Aorta (tissue), 5 donors: ENCODE measurements at regions not wholly inside any gene's neighbourhood (a gene's known extent, or its start where the extent isn't known, plus 50 kb on each side); places are given as distances from the start of the nearest gene placed in this dataset.

Source experiments
- ATAC-seq: fragments of 200-7000 bp; cut with Tn5 transposase; one replicate; pipeline ENCODE4 v1.9.1; 2022; ENCODE audit warnings: moderate library complexity; ENCODE audit not compliant: low FRiP score
- DNase-seq, 2 donors: peaks; one replicate each; pipeline ENCODE4 v3.0.0-alpha.2; 2020
- H3K27ac ChIP-seq, 2 donors: one replicate each; pipeline ENCODE4 v1.5.1; 2013; ENCODE audit warnings: low read length in 2 of 2, mild to moderate bottlenecking in 2 of 2, moderate library complexity in 2 of 2, control low read depth in 1 of 2, inconsistent platforms in 1 of 2, low read depth in 1 of 2
- H3K27me3 ChIP-seq, 2 donors: one replicate each; pipeline ENCODE4 v1.6.1; 2013; ENCODE audit warnings: control low read depth in 1 of 2, low read length in 1 of 2, mild to moderate bottlenecking in 1 of 2, moderate library complexity in 1 of 2; ENCODE audit not compliant: insufficient read depth in 2 of 2, control insufficient read depth in 1 of 2
- H3K36me3 ChIP-seq, 2 donors: one replicate each; pipeline ENCODE4 v1.6.1; 2013; ENCODE audit warnings: control low read depth in 1 of 2, low read length in 1 of 2, mild to moderate bottlenecking in 1 of 2; ENCODE audit not compliant: insufficient read depth in 2 of 2, control insufficient read depth in 1 of 2
- H3K4me1 ChIP-seq, 2 donors: one replicate each; pipeline ENCODE4 v1.6.1; 2013; ENCODE audit warnings: low read length in 2 of 2, control low read depth in 1 of 2, mild to moderate bottlenecking in 1 of 2, moderate library complexity in 1 of 2; ENCODE audit not compliant: insufficient read depth in 2 of 2, control insufficient read depth in 1 of 2
- H3K4me3 ChIP-seq, 2 donors: one replicate each; pipeline ENCODE4 v1.5.1; 2013; ENCODE audit warnings: low read length in 2 of 2, control low read depth in 1 of 2, mild to moderate bottlenecking in 1 of 2
- H3K9me3 ChIP-seq: one replicate; pipeline ENCODE4 v1.6.1; 2013; ENCODE audit warnings: mild to moderate bottlenecking, low read length; ENCODE audit not compliant: control insufficient read depth
- WGBS, 2 donors: extraction: QIAGEN DNeasy Blood & Tissue Kit; methylation state at CpG; one replicate each; pipeline ENCODE4 v1.1.7; 2013; 5-methylcytosine and 5-hydroxymethylcytosine counted together
- intact Hi-C, 2 donors: fragments of 100-400 bp; cut with DNase I; formaldehyde crosslinking; loops; one replicate each; pipeline versions ENCODE4 v1.14.2 to v1.15.0; 2022
- donor health status: healthy with polysubstance abuse.
- donor health status: Bipolar disorder and iron deficiency.
- donor health status: DM: no; HTN: no; CAD: no.
- donor health status: DM: no; HTN: no; CAD: no.
- donor health status: DM: yes; HTN: yes; CAD: no.

DNA sequence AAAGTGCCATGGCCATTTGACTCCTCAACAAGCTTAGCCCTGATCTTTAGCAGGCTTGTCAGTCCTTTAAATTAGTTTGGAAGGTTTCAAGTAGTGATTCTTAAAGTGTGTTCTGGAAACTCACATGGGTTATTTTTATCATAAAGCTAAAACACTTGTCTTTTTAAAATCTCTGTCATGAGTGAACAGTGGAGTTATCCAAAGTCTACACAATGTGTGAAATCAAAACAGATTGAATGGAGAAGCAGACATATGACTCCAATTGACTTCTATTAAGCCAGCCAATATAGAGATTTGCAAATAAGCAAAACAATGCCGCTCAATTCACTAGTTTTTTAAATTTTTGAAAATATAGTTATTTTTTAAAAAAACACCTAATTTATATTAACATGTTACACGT is 53.3 kb upstream of the SORCS3 start:
- no peak for ATAC-seq
- H3K36me3 ChIP-seq: no peaks in the 10 kb centered on the region
- H3K4me1 ChIP-seq: no peaks in the 10 kb centered on the region
- H3K9me3 ChIP-seq: no peaks in the 10 kb centered on the region
- no peak for DNase-seq
- 71 to 74% methylated on average over 2 of the region's 2 CpGs for WGBS, 2 donors
- H3K27me3 ChIP-seq: no peaks in the 10 kb centered on the region
- no peak overlapping the region for H3K4me3 ChIP-seq
- intact Hi-C loops: no loop called here
- H3K27ac ChIP-seq: no peak overlapping the region

GRCh38 chr10:104589431-104589830 is 51.7 kb upstream of the SORCS3 start:
- DNase-seq (no peak), ATAC-seq (no peak)
- H3K36me3 ChIP-seq: no peaks in the 10 kb centered on the region
- no peak overlapping the region for H3K27ac ChIP-seq
- WGBS, 2 donors: 64 to 66% methylated on average over 4 of the region's 4 CpGs
- intact Hi-C loops: no loop called here
- H3K27me3 ChIP-seq: no peaks in the 10 kb centered on the region
- H3K4me1 ChIP-seq: no peaks in the 10 kb centered on the region
- H3K9me3 ChIP-seq: no peaks in the 10 kb centered on the region
- no peak overlapping the region for H3K4me3 ChIP-seq

DNA sequence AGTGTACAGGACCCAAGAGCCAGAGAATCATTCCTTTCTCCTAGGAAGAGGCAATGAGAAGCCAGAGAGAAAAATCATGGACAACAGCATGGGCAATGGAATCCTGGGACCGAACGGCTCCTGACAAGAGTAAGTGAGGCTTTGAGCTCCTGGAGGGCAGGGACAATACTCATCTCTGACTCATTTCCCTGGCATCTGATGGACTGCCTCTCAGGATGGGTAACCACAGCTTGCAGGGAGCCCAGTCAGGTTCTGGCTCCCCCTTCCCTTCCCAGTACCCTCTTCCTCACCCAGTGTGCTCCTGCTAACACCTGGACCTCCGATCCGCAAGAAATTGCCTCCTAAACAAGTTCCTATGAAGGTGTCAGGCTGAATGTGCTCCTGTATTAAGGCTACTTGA is 51.2 kb upstream of the SORCS3 start:
- intact Hi-C loops: no loop called here
- no peak for DNase-seq
- no peaks in the 10 kb centered on the region for H3K9me3 ChIP-seq
- no peaks in the 10 kb centered on the region for H3K4me1 ChIP-seq
- ATAC-seq: no peak
- no peak overlapping the region for H3K27ac ChIP-seq
- no peak overlapping the region for H3K4me3 ChIP-seq
- no peaks in the 10 kb centered on the region for H3K36me3 ChIP-seq
- 85 to 87% methylated on average over 4 of the region's 4 CpGs for WGBS, 2 donors
- H3K27me3 ChIP-seq: no peaks in the 10 kb centered on the region
